ENCODE measurements at regions not wholly inside any gene's neighbourhood (a gene's known extent, or its start where the extent isn't known, plus 50 kb on each side); places are given as distances from the start of the nearest gene placed in this dataset.

GRCh38 chr20:21008951-21009350, 97.2 kb downstream of the LINC00237 start:
- no peaks in the 10 kb centered on the region for H3K36me3 ChIP-seq (replicated peaks in 1 of 2; ENCODE audit: control insufficient read depth in 1 of 2, insufficient read depth in 2 of 2, low read length in 2 of 2)
- H2AFZ ChIP-seq (ENCODE audit: low read length), result no peak overlapping the region
- H3K9ac ChIP-seq (ENCODE audit: insufficient read depth, low read depth, low read length), result no peak overlapping the region
- in situ Hi-C loops (cut with HindIII; ENCODE audit: extremely low pct_ligation_motif_present, low pct_unique_long_range_greater_than_20kb) (no loop called here), intact Hi-C loops (cut with micrococcal nuclease; ENCODE audit: unreplicated experiment) (no loop called here)
- no peaks in the 10 kb centered on the region for H3K27me3 ChIP-seq (ENCODE audit: control insufficient read depth in 1 of 2, insufficient read depth in 2 of 2, low read length in 2 of 2)
- DNase-seq (ENCODE audit: low spot score) (no peak), FAIRE-seq (no peak), ATAC-seq (no peak)
- H3K4me1 ChIP-seq (ENCODE audit: insufficient read depth, low read length), result peaks cover 13% of the 10 kb centered on the region
- CTCF ChIA-PET (ENCODE audit: low intra/inter-chr PET ratio, low total read pairs), result no interaction called here
- H3K79me2 ChIP-seq (ENCODE audit: insufficient read depth, low read length), result no peaks in the 10 kb centered on the region
- POLR2A ChIA-PET, result no interaction called here
- no peaks in the 10 kb centered on the region for H4K20me1 ChIP-seq (ENCODE audit: insufficient read depth, low read length)
- no peak overlapping the region for H3K4me3 ChIP-seq (replicated peaks in 1 of 3; ENCODE audit: insufficient read depth in 1 of 3, low read depth in 2 of 3, low read length in 3 of 3)
- H3K9me3 ChIP-seq (ENCODE audit: low read length), result no peaks in the 10 kb centered on the region
- H3K4me2 ChIP-seq (ENCODE audit: low read depth, low read length), result no peak overlapping the region
- no peak for TF ChIP-seq RBM39 (IDR thresholded peaks at IDR 0.05; ENCODE audit: low read depth, low read length, poor library complexity, severe bottlenecking)
- no peak for TF ChIP-seq NFE2L2 (IDR thresholded peaks at IDR 0.05; ENCODE audit: low read length)
- no peak for TF ChIP-seq ZSCAN20 (CRISPR knock-in tag; IDR thresholded peaks at IDR 0.05; ENCODE audit: borderline replicate concordance)
- TF ChIP-seq RCOR2 (CRISPR knock-in tag; IDR thresholded peaks at IDR 0.05), result no peak
- no peak for TF ChIP-seq ZNF761 (CRISPR knock-in tag; conservative IDR thresholded peaks at IDR 0.05)
- TF ChIP-seq GPN1 (CRISPR knock-in tag; IDR thresholded peaks at IDR 0.05; ENCODE audit: borderline replicate concordance), result no peak
- TF ChIP-seq, protein P1, sequence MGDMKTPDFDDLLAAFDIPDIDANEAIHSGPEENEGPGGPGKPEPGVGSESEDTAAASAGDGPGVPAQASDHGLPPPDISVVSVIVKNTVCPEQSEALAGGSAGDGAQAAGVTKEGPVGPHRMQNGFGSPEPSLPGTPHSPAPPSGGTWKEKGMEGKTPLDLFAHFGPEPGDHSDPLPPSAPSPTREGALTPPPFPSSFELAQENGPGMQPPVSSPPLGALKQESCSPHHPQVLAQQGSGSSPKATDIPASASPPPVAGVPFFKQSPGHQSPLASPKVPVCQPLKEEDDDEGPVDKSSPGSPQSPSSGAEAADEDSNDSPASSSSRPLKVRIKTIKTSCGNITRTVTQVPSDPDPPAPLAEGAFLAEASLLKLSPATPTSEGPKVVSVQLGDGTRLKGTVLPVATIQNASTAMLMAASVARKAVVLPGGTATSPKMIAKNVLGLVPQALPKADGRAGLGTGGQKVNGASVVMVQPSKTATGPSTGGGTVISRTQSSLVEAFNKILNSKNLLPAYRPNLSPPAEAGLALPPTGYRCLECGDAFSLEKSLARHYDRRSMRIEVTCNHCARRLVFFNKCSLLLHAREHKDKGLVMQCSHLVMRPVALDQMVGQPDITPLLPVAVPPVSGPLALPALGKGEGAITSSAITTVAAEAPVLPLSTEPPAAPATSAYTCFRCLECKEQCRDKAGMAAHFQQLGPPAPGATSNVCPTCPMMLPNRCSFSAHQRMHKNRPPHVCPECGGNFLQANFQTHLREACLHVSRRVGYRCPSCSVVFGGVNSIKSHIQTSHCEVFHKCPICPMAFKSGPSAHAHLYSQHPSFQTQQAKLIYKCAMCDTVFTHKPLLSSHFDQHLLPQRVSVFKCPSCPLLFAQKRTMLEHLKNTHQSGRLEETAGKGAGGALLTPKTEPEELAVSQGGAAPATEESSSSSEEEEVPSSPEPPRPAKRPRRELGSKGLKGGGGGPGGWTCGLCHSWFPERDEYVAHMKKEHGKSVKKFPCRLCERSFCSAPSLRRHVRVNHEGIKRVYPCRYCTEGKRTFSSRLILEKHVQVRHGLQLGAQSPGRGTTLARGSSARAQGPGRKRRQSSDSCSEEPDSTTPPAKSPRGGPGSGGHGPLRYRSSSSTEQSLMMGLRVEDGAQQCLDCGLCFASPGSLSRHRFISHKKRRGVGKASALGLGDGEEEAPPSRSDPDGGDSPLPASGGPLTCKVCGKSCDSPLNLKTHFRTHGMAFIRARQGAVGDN (CRISPR knock-in tag; IDR thresholded peaks at IDR 0.05), result no peak
- TF ChIP-seq ZNF205 (CRISPR knock-in tag; IDR thresholded peaks at IDR 0.05), result no peak
- no peak for TF ChIP-seq ZSCAN12 (CRISPR knock-in tag; IDR thresholded peaks at IDR 0.05)
- peak; percentile 22; the same call in 1 of the 2 replicates for TF ChIP-seq ZMYM3 (CRISPR knock-in tag; IDR thresholded peaks at IDR 0.05)
- TF ChIP-seq, protein P2, sequence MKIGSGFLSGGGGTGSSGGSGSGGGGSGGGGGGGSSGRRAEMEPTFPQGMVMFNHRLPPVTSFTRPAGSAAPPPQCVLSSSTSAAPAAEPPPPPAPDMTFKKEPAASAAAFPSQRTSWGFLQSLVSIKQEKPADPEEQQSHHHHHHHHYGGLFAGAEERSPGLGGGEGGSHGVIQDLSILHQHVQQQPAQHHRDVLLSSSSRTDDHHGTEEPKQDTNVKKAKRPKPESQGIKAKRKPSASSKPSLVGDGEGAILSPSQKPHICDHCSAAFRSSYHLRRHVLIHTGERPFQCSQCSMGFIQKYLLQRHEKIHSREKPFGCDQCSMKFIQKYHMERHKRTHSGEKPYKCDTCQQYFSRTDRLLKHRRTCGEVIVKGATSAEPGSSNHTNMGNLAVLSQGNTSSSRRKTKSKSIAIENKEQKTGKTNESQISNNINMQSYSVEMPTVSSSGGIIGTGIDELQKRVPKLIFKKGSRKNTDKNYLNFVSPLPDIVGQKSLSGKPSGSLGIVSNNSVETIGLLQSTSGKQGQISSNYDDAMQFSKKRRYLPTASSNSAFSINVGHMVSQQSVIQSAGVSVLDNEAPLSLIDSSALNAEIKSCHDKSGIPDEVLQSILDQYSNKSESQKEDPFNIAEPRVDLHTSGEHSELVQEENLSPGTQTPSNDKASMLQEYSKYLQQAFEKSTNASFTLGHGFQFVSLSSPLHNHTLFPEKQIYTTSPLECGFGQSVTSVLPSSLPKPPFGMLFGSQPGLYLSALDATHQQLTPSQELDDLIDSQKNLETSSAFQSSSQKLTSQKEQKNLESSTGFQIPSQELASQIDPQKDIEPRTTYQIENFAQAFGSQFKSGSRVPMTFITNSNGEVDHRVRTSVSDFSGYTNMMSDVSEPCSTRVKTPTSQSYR (CRISPR knock-in tag; IDR thresholded peaks at IDR 0.05; ENCODE audit: borderline replicate concordance), result no peak
- peak; percentile 89; the same call in 1 of the 2 replicates for TF ChIP-seq ZNF768 (CRISPR knock-in tag; IDR thresholded peaks at IDR 0.05)
- TF ChIP-seq ZNF891 (CRISPR knock-in tag; IDR thresholded peaks at IDR 0.05), result no peak
- no TSS peak for BruUV-seq (replicated peaks)
- H3K27ac ChIP-seq (ENCODE audit: extremely low read length, insufficient read depth, low read length), result no peak overlapping the region
- WGBS (ENCODE audit: low lambda C conversion rate), result 62% methylated on average over 7 of the region's 7 CpGs
